Trophoblast cell (in vitro differentiated cells and primary cell): ENCODE measurements at regions not wholly inside any gene's neighbourhood (a gene's known extent, or its start where the extent isn't known, plus 50 kb on each side); places are given as distances from the start of the nearest gene placed in this dataset.

Experiments used
- DNase-seq, 2 donors: peaks; one replicate each; pipeline ENCODE4 v3.0.0-alpha.2; 2016
- H2AFZ ChIP-seq: 2 replicates; pipeline ENCODE4 v1.6.1; 2013; ENCODE audit warnings: low read length, moderate library complexity, mild to moderate bottlenecking; ENCODE audit not compliant: insufficient read depth, poor library complexity
- H2AK5ac ChIP-seq: 2 replicates; pipeline ENCODE4 v1.6.1; 2013; ENCODE audit warnings: mild to moderate bottlenecking, low read length
- H2BK120ac ChIP-seq: 2 replicates; pipeline ENCODE4 v1.6.1; 2013; ENCODE audit warnings: low read length, mild to moderate bottlenecking, moderate library complexity; ENCODE audit not compliant: insufficient read depth, poor library complexity
- H2BK12ac ChIP-seq: 2 replicates; pipeline ENCODE4 v1.6.1; 2013; ENCODE audit warnings: mild to moderate bottlenecking, low read length, moderate library complexity
- H2BK5ac ChIP-seq: 2 replicates; pipeline ENCODE4 v1.6.1; 2013; ENCODE audit warnings: low read length, low read depth, moderate library complexity, mild to moderate bottlenecking; ENCODE audit not compliant: poor library complexity
- H3K14ac ChIP-seq: 2 replicates; pipeline ENCODE4 v1.6.1; 2013; ENCODE audit warnings: mild to moderate bottlenecking, low read length
- H3K18ac ChIP-seq: 2 replicates; pipeline ENCODE4 v1.6.1; 2013; ENCODE audit warnings: mild to moderate bottlenecking, low read length
- H3K23ac ChIP-seq: 2 replicates; pipeline ENCODE4 v1.6.1; 2013; ENCODE audit warnings: low read length
- H3K27ac ChIP-seq: 2 replicates; pipeline ENCODE4 v1.5.1; 2013; ENCODE audit warnings: low read depth, mild to moderate bottlenecking, inconsistent platforms, low read length, moderate library complexity
- H3K27me3 ChIP-seq: 2 replicates; pipeline ENCODE4 v1.6.1; 2013; ENCODE audit warnings: inconsistent platforms, mild to moderate bottlenecking, low read length, moderate library complexity; ENCODE audit not compliant: insufficient read depth
- H3K36me3 ChIP-seq, 2 experiments: 1 replicate in 1 of 2; 2 replicates in 1 of 2; pipeline ENCODE4 v1.6.1; 2013; ENCODE audit warnings: low read length in 2 of 2, mild to moderate bottlenecking in 2 of 2, moderate library complexity in 1 of 2; ENCODE audit not compliant: insufficient read depth in 2 of 2, control insufficient read depth in 1 of 2
- H3K4ac ChIP-seq: 2 replicates; pipeline ENCODE4 v1.6.1; 2013; ENCODE audit warnings: low read depth, mild to moderate bottlenecking, low read length, moderate library complexity
- H3K4me1 ChIP-seq, 2 experiments: 1 replicate in 1 of 2; 2 replicates in 1 of 2; pipeline ENCODE4 v1.6.1; 2013; ENCODE audit warnings: low read length in 2 of 2, mild to moderate bottlenecking in 2 of 2, moderate library complexity in 1 of 2; ENCODE audit not compliant: insufficient read depth in 2 of 2, control insufficient read depth in 1 of 2
- H3K4me2 ChIP-seq: 2 replicates; pipeline ENCODE4 v1.6.1; 2013; ENCODE audit warnings: inconsistent platforms, mild to moderate bottlenecking, low read length, moderate library complexity
- H3K4me3 ChIP-seq: 2 replicates; pipeline ENCODE4 v1.5.1; 2013; ENCODE audit warnings: mild to moderate bottlenecking, low read depth, low read length, inconsistent platforms
- H3K79me1 ChIP-seq: one replicate; pipeline ENCODE4 v1.6.1; 2013; ENCODE audit warnings: low read length
- H3K79me2 ChIP-seq: 2 replicates; pipeline ENCODE4 v1.6.1; 2013; ENCODE audit warnings: low read length, mild to moderate bottlenecking; ENCODE audit not compliant: control insufficient read depth, insufficient read depth, poor library complexity
- H3K9ac ChIP-seq: 2 replicates; pipeline ENCODE4 v1.6.1; 2013; ENCODE audit warnings: mild to moderate bottlenecking, low read length
- H3K9me3 ChIP-seq: 2 replicates; pipeline ENCODE4 v1.6.1; 2013; ENCODE audit warnings: low read depth, mild to moderate bottlenecking, control low read depth, inconsistent platforms, low read length; ENCODE audit not compliant: insufficient read depth
- H4K12ac ChIP-seq: 2 replicates; pipeline ENCODE4 v1.6.1; 2013; ENCODE audit warnings: low read depth, mild to moderate bottlenecking, low read length, moderate library complexity
- H4K8ac ChIP-seq: 2 replicates; pipeline ENCODE4 v1.6.1; 2013; ENCODE audit warnings: low read depth, mild to moderate bottlenecking, low read length, moderate library complexity
- H4K91ac ChIP-seq: one replicate; pipeline ENCODE4 v1.6.1; 2013; ENCODE audit warnings: low read depth, mild to moderate bottlenecking, low read length, moderate library complexity
- WGBS: extraction: QIAGEN DNeasy Blood & Tissue Kit; methylation state at CpG from one replicate; pipeline ENCODE4 v1.1.7; 2013; ENCODE audit warnings: missing lambda C conversion rate; ENCODE audit not compliant: insufficient read length, insufficient coverage; ENCODE audit errors: extremely low coverage; 5-methylcytosine and 5-hydroxymethylcytosine counted together

GRCh38 chr9:91146391-91147019 lies 215.2 kb downstream of the AUH start:
- WGBS = no CpG with 5 or more reads among the region's 10 CpGs
- Histone ChIP-seq H4K12ac (no peak overlapping the region), H3K4me3 (no peak overlapping the region), H2BK120ac (no peak overlapping the region), H3K18ac (no peak overlapping the region), H3K9me3 (peaks cover 3% of the 10 kb centered on the region), H3K4ac (no peak overlapping the region), H3K4me2 (no peak overlapping the region), H3K79me2 (no peaks in the 10 kb centered on the region), H3K27ac (no peak overlapping the region), H2BK12ac (no peak overlapping the region), H3K4me1 (no peaks in the 10 kb centered on the region), H2AFZ (no peak overlapping the region), H3K23ac (no peak overlapping the region), H2BK5ac (no peak overlapping the region), H2AK5ac (no peak overlapping the region), H4K91ac (no peak overlapping the region), H3K9ac (no peak overlapping the region), H3K79me1 (no peaks in the 10 kb centered on the region), H4K8ac (no peak overlapping the region), H3K27me3 (no peaks in the 10 kb centered on the region), H3K36me3 (no peaks in the 10 kb centered on the region), H3K14ac (no peak overlapping the region)
- DNase-seq = no peak

GRCh38 chr9:91147079-91147708 lies 214.5 kb downstream of the AUH start:
- no peak overlapping the region for H3K9ac ChIP-seq
- H3K27ac ChIP-seq = no peak overlapping the region
- peaks cover 5% of the 10 kb centered on the region for H3K9me3 ChIP-seq
- no peak overlapping the region for H3K23ac ChIP-seq
- no peaks in the 10 kb centered on the region for H3K79me2 ChIP-seq
- H3K4ac ChIP-seq = no peak overlapping the region
- H3K79me1 ChIP-seq = no peaks in the 10 kb centered on the region
- no peak overlapping the region for H3K14ac ChIP-seq
- H3K4me1 ChIP-seq = no peaks in the 10 kb centered on the region
- no peak overlapping the region for H3K4me3 ChIP-seq
- H2BK5ac ChIP-seq = no peak overlapping the region
- no peak overlapping the region for H2AK5ac ChIP-seq
- no peak for DNase-seq
- no peak overlapping the region for H3K18ac ChIP-seq
- H2BK12ac ChIP-seq = no peak overlapping the region
- H3K4me2 ChIP-seq = no peak overlapping the region
- no peak overlapping the region for H2BK120ac ChIP-seq
- no CpG with 5 or more reads among the region's 5 CpGs for WGBS
- no peak overlapping the region for H4K91ac ChIP-seq
- H3K36me3 ChIP-seq = no peaks in the 10 kb centered on the region
- no peaks in the 10 kb centered on the region for H3K27me3 ChIP-seq
- H4K12ac ChIP-seq = no peak overlapping the region
- H2AFZ ChIP-seq = no peak overlapping the region
- no peak overlapping the region for H4K8ac ChIP-seq

- no peak overlapping the region for H3K9ac ChIP-seq
- no peak overlapping the region for H3K14ac ChIP-seq
- H3K79me2 ChIP-seq = no peaks in the 10 kb centered on the region
- no peak overlapping the region for H3K4me2 ChIP-seq
- H2BK12ac ChIP-seq = no peak overlapping the region
- H2BK120ac ChIP-seq = no peak overlapping the region
- no peak overlapping the region for H4K91ac ChIP-seq
- no peaks in the 10 kb centered on the region for H3K36me3 ChIP-seq
- no peak overlapping the region for H3K18ac ChIP-seq
- peaks cover 5% of the 10 kb centered on the region for H3K9me3 ChIP-seq
- no peaks in the 10 kb centered on the region for H3K79me1 ChIP-seq
- no peak overlapping the region for H3K27ac ChIP-seq
- no peak overlapping the region for H2BK5ac ChIP-seq
- H2AFZ ChIP-seq = no peak overlapping the region
- no CpG with 5 or more reads among the region's 4 CpGs for WGBS
- H3K4me1 ChIP-seq = no peaks in the 10 kb centered on the region
- no peak overlapping the region for H4K12ac ChIP-seq
- no peak overlapping the region for H3K4ac ChIP-seq
- no peak for DNase-seq
- no peaks in the 10 kb centered on the region for H3K27me3 ChIP-seq
- H3K23ac ChIP-seq = no peak overlapping the region
- H2AK5ac ChIP-seq = no peak overlapping the region
- H3K4me3 ChIP-seq = no peak overlapping the region
- no peak overlapping the region for H4K8ac ChIP-seq
Observed at GRCh38 chr9:91148306-91148705, 213.4 kb downstream of the AUH start.

GRCh38 chr9:91150273-91150997 lies 211.3 kb downstream of the AUH start:
- no peak overlapping the region for H2AK5ac ChIP-seq
- peaks cover 4% of the 10 kb centered on the region for H3K9me3 ChIP-seq
- no peaks in the 10 kb centered on the region for H3K79me1 ChIP-seq
- no peak overlapping the region for H3K4me3 ChIP-seq
- WGBS = no CpG with 5 or more reads among the region's 3 CpGs
- H4K12ac ChIP-seq = no peak overlapping the region
- H4K8ac ChIP-seq = no peak overlapping the region
- H2AFZ ChIP-seq = no peak overlapping the region
- H3K27ac ChIP-seq = no peak overlapping the region
- H2BK5ac ChIP-seq = no peak overlapping the region
- H3K9ac ChIP-seq = no peak overlapping the region
- H3K27me3 ChIP-seq = no peaks in the 10 kb centered on the region
- no peak for DNase-seq
- no peak overlapping the region for H3K23ac ChIP-seq
- no peaks in the 10 kb centered on the region for H3K36me3 ChIP-seq
- H2BK120ac ChIP-seq = no peak overlapping the region
- H3K18ac ChIP-seq = no peak overlapping the region
- H3K79me2 ChIP-seq = no peaks in the 10 kb centered on the region
- H2BK12ac ChIP-seq = no peak overlapping the region
- no peak overlapping the region for H4K91ac ChIP-seq
- H3K4me2 ChIP-seq = no peak overlapping the region
- H3K14ac ChIP-seq = no peak overlapping the region
- H3K4me1 ChIP-seq = no peaks in the 10 kb centered on the region
- H3K4ac ChIP-seq = no peak overlapping the region
